ENCODE measurements at regions not wholly inside any gene's neighbourhood (a gene's known extent, or its start where the extent isn't known, plus 50 kb on each side); places are given as distances from the start of the nearest gene placed in this dataset.

- TF ChIP-seq HMGXB4 (CRISPR knock-in tag; IDR thresholded peaks at IDR 0.05) (no peak), CDX4 (CRISPR knock-in tag; IDR thresholded peaks at IDR 0.05; ENCODE audit: borderline replicate concordance) (no peak), ESRRA (CRISPR knock-in tag; IDR thresholded peaks at IDR 0.05; ENCODE audit: borderline replicate concordance) (no peak), GTF2I (CRISPR knock-in tag; conservative IDR thresholded peaks at IDR 0.05) (no peak), JAZF1 (CRISPR knock-in tag; IDR thresholded peaks at IDR 0.05) (no peak), NFATC4 (CRISPR knock-in tag; IDR thresholded peaks at IDR 0.05) (no peak), PRRX2 (CRISPR knock-in tag; IDR thresholded peaks at IDR 0.05) (no peak), TEAD1 (CRISPR knock-in tag; IDR thresholded peaks at IDR 0.05) (no peak), SMAD4 (CRISPR knock-in tag; IDR thresholded peaks at IDR 0.05) (no peak), FOXP4 (CRISPR knock-in tag; IDR thresholded peaks at IDR 0.05) (no peak), ATF6 (CRISPR knock-in tag; IDR thresholded peaks at IDR 0.05) (no peak), ZNF232 (CRISPR knock-in tag; IDR thresholded peaks at IDR 0.05) (no peak), NR1H2 (CRISPR knock-in tag; IDR thresholded peaks at IDR 0.05) (no peak), AFF4 (CRISPR knock-in tag; IDR thresholded peaks at IDR 0.05; ENCODE audit: borderline replicate concordance) (no peak), ZSCAN18 (CRISPR knock-in tag; IDR thresholded peaks at IDR 0.05) (no peak), ZNF512 (CRISPR knock-in tag; IDR thresholded peaks at IDR 0.05; ENCODE audit: borderline replicate concordance) (no peak), ATF3 (CRISPR knock-in tag; conservative IDR thresholded peaks at IDR 0.05) (no peak), JUN (CRISPR knock-in tag; IDR thresholded peaks at IDR 0.05) (no peak)
- POLR2A ChIA-PET: no interaction called here
- H3K9me3 Mint-ChIP-seq: peaks cover 10% of the 10 kb centered on the region
- CTCF ChIA-PET: no interaction called here
- H3K36me3 Mint-ChIP-seq: no peaks in the 10 kb centered on the region
- no peaks in the 10 kb centered on the region for H3K27me3 Mint-ChIP-seq (ENCODE audit: low read depth)
- ATAC-seq (no peak), DNase-seq (ENCODE audit: low spot score) (no peak)
- no peak overlapping the region for H3K27ac Mint-ChIP-seq
- no peaks in the 10 kb centered on the region for H3K4me1 Mint-ChIP-seq
- H3K4me3 Mint-ChIP-seq: no peak overlapping the region
Measured at GRCh38 chr1:222038971-222039370, 297.1 kb upstream of the DUSP10 start.

Measured in WTC11 (cell line).